ENCODE measurements at regions not wholly inside any gene's neighbourhood (a gene's known extent, or its start where the extent isn't known, plus 50 kb on each side); places are given as distances from the start of the nearest gene placed in this dataset.

DNA sequence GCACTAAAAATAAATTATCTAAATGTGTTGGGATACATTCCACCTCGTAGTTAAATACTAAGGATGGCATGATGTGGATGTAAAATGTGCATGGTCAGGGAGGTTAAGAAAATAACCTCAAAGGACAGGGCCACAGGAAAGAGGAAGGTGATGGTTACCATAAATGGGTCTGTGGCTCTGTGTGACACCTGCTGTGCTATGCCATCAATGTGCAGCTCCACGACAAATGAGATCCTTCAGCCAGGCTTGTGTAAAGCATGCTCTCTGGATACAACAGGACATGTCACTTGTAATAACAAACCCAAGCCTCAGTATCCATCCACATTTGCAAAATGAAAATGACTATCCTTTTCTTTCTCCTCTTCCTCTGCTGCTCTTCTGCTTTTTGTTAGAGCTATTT is 456.7 kb upstream of the RASGRP1 start:
- Histone ChIP-seq H3K4me3 (no peak overlapping the region), H3K27ac (ENCODE audit: low read depth in 1 of 2, low read length in 1 of 2) (no peak overlapping the region), H3K27me3 (ENCODE audit: control insufficient read depth in 3 of 3, insufficient read depth in 3 of 3, low read length in 2 of 3) (no peaks in the 10 kb centered on the region), H3K9ac (ENCODE audit: insufficient read depth in 1 of 2, low read length in 2 of 2) (no peak overlapping the region), H3K4me1 (ENCODE audit: control insufficient read depth in 5 of 5, insufficient read depth in 5 of 5, low read length in 5 of 5) (peaks cover 0 to 4% (median 0%) of the 10 kb centered on the region in 5 donors), H3K36me3 (ENCODE audit: control insufficient read depth in 4 of 4, insufficient read depth in 4 of 4, low read length in 4 of 4) (no peaks in the 10 kb centered on the region), H3K9me3 (ENCODE audit: control insufficient read depth in 4 of 4, insufficient read depth in 3 of 4, low read length in 3 of 4) (no peaks in the 10 kb centered on the region)
- WGBS, 2 donors, result 74 to 87% methylated on average over 2 of the region's 2 CpGs
- TF ChIP-seq, protein P1, sequence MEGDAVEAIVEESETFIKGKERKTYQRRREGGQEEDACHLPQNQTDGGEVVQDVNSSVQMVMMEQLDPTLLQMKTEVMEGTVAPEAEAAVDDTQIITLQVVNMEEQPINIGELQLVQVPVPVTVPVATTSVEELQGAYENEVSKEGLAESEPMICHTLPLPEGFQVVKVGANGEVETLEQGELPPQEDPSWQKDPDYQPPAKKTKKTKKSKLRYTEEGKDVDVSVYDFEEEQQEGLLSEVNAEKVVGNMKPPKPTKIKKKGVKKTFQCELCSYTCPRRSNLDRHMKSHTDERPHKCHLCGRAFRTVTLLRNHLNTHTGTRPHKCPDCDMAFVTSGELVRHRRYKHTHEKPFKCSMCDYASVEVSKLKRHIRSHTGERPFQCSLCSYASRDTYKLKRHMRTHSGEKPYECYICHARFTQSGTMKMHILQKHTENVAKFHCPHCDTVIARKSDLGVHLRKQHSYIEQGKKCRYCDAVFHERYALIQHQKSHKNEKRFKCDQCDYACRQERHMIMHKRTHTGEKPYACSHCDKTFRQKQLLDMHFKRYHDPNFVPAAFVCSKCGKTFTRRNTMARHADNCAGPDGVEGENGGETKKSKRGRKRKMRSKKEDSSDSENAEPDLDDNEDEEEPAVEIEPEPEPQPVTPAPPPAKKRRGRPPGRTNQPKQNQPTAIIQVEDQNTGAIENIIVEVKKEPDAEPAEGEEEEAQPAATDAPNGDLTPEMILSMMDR (IDR thresholded peaks at IDR 0.05; ENCODE audit: control extremely low read depth, extremely low read depth), result no peak
- DNase-seq (no peak), ATAC-seq (ENCODE audit: insufficient read depth, low FRiP score) (no peak)

DNA sequence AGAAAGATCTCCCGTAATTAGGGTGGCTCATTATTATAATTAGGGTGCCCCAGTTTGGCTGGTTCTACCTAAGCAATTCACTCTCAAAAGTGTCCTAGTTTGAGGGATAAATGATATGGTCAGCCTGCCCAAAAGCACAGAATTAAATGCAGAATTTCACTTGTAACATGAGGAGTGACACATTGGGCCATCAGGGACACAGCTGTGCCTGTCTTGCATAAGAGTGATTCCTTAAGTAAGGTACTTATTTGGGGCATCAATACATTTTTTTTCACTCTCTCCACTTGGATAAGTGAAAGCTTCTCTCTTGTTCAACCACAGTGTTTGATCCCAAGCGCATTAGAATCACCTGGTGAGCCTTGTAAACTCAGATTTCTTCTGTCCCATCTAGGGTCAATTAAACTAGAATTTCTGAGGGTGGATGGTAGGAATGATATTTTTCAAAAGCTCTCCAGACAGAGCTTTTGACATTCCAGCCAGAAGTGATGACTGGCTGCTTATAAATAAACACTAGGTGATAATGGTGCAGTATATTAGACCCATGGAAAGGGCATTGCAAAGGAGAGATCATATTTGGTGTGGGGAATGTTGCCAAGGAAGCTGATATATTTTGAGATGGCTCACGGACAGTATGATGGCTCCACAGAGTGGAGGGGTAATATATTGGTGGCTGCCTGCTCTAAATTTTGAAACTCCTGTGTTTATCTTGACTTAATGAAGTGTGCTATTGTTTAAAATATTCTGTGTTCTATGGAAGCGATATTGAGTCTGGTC is 458.1 kb upstream of the RASGRP1 start:
- TF ChIP-seq, protein P1 (IDR thresholded peaks at IDR 0.05; ENCODE audit: control extremely low read depth, extremely low read depth), result no peak
- Histone ChIP-seq H3K9me3 (ENCODE audit: control insufficient read depth in 4 of 4, insufficient read depth in 3 of 4, low read length in 3 of 4) (no peaks in the 10 kb centered on the region), H3K27ac (ENCODE audit: low read depth in 1 of 2, low read length in 1 of 2) (no peak overlapping the region), H3K36me3 (ENCODE audit: control insufficient read depth in 4 of 4, insufficient read depth in 4 of 4, low read length in 4 of 4) (no peaks in the 10 kb centered on the region), H3K9ac (ENCODE audit: insufficient read depth in 1 of 2, low read length in 2 of 2) (no peak overlapping the region), H3K4me1 (ENCODE audit: control insufficient read depth in 5 of 5, insufficient read depth in 5 of 5, low read length in 5 of 5) (peaks cover 0 to 4% (median 0%) of the 10 kb centered on the region in 5 donors), H3K4me3 (no peak overlapping the region), H3K27me3 (ENCODE audit: control insufficient read depth in 3 of 3, insufficient read depth in 3 of 3, low read length in 2 of 3) (no peaks in the 10 kb centered on the region)
- no peak for ATAC-seq (ENCODE audit: insufficient read depth, low FRiP score)
- WGBS, 2 donors, result 86 to 88% methylated on average over 4 of the region's 4 CpGs
- no peak for DNase-seq

DNA sequence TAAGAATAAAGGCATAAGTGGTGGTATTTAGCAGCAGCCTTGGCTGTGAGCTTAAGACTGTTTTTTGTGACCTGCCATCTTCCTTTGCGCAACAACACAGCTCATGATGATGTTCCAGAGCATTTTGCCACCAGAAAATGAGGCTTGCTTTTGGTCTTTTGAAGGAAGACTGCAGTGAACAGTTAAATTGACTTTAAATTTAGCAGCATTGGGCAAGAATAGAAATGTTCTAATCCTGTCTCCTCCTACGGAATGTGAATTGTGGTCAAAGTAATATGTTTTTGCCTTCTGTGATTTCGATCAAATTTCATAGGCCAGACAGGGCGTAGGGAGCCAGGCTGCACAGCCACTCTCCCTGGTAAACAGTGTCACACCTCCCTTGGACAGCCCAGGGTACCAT is 460.7 kb upstream of the RASGRP1 start:
- Histone ChIP-seq H3K4me3 (no peak overlapping the region), H3K4me1 (ENCODE audit: control insufficient read depth in 5 of 5, insufficient read depth in 5 of 5, low read length in 5 of 5) (peaks cover 0 to 4% (median 0%) of the 10 kb centered on the region in 5 donors), H3K9me3 (ENCODE audit: control insufficient read depth in 4 of 4, insufficient read depth in 3 of 4, low read length in 3 of 4) (no peaks in the 10 kb centered on the region), H3K27ac (ENCODE audit: low read depth in 1 of 2, low read length in 1 of 2) (no peak overlapping the region), H3K9ac (ENCODE audit: insufficient read depth in 1 of 2, low read length in 2 of 2) (no peak overlapping the region), H3K27me3 (ENCODE audit: control insufficient read depth in 3 of 3, insufficient read depth in 3 of 3, low read length in 2 of 3) (no peaks in the 10 kb centered on the region), H3K36me3 (ENCODE audit: control insufficient read depth in 4 of 4, insufficient read depth in 4 of 4, low read length in 4 of 4) (no peaks in the 10 kb centered on the region)
- 93% methylated on average over 4 of the region's 4 CpGs for WGBS, 2 donors
- TF ChIP-seq, protein P1 (IDR thresholded peaks at IDR 0.05; ENCODE audit: control extremely low read depth, extremely low read depth), result no peak
- ATAC-seq (ENCODE audit: insufficient read depth, low FRiP score), result no peak
- DNase-seq, result no peak
